Chondrocyte (in vitro differentiated cells): ENCODE measurements at regions not wholly inside any gene's neighbourhood (a gene's known extent, or its start where the extent isn't known, plus 50 kb on each side); places are given as distances from the start of the nearest gene placed in this dataset.

Experiments used
- DNase-seq: peaks from one replicate; pipeline ENCODE4 v3.0.0; 2021; ENCODE audit warnings: mixed read lengths, low spot score
- H3K27ac Mint-ChIP-seq: one replicate; pipeline ENCODE4 v1.8.0; 2021; ENCODE audit warnings: mild to moderate bottlenecking, moderate library complexity, mixed read lengths; ENCODE audit not compliant: unreplicated experiment
- H3K27me3 Mint-ChIP-seq: 2 replicates; pipeline ENCODE4 v1.8.0; 2021; ENCODE audit warnings: low read depth, mixed read lengths
- H3K36me3 Mint-ChIP-seq: 2 replicates; pipeline ENCODE4 v1.8.0; 2021; ENCODE audit warnings: low read depth, mixed read lengths
- H3K4me1 Mint-ChIP-seq: 2 replicates; pipeline ENCODE4 v1.8.0; 2021; ENCODE audit warnings: low read depth, mild to moderate bottlenecking, mixed read lengths
- H3K4me3 Mint-ChIP-seq: one replicate; pipeline ENCODE4 v1.8.0; 2021; ENCODE audit warnings: mild to moderate bottlenecking, moderate library complexity, mixed read lengths; ENCODE audit not compliant: unreplicated experiment
- H3K9me3 Mint-ChIP-seq: 2 replicates; pipeline ENCODE4 v1.8.0; 2021; ENCODE audit warnings: low read depth, mixed read lengths
- CTCF ChIP-seq: fragments of 200-600 bp; sonication (generic); IDR thresholded peaks from 2 replicates; pipeline ENCODE4 v1.5.0; 2021; ENCODE audit warnings: antibody characterized with exemption, mild to moderate bottlenecking, moderate library complexity

DNA sequence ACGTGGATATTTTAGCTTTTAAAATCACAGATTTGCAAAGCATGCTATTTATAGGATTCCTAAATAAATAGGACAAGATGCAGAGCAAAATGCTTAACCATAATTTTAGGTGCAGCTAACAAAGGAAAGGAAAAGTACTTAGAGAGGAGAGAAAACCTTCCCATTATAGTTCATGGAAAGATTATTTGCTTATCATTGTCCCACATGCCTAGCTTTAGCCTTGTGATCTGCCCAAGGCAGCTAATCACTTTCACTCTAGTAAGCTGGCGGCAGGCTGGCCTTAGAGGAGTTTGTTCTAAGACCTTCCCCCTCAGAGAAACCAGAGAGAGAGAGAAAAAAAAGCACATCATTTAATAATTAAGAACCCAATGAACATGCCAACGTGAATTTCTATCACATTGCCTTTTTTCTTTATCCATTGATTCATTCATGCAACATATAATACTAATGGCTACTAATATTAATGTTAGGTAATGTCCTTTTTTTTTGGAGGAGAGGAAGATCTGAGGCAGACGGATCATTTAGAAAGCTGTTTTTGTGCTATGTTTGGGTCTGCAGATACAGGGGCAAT is 274.6 kb downstream of the ARL4A start:
- H3K4me3 Mint-ChIP-seq = no peak overlapping the region
- H3K27me3 Mint-ChIP-seq = no peaks in the 10 kb centered on the region
- peaks cover 2% of the 10 kb centered on the region for H3K4me1 Mint-ChIP-seq
- H3K27ac Mint-ChIP-seq = no peak overlapping the region
- no peak for TF ChIP-seq CTCF
- no peaks in the 10 kb centered on the region for H3K36me3 Mint-ChIP-seq
- no peaks in the 10 kb centered on the region for H3K9me3 Mint-ChIP-seq
- DNase-seq = no peak

GRCh38 chr7:12963435-12963834 is 276.0 kb downstream of the ARL4A start:
- Mint-ChIP-seq H3K36me3 (no peaks in the 10 kb centered on the region), H3K9me3 (no peaks in the 10 kb centered on the region), H3K27me3 (no peaks in the 10 kb centered on the region), H3K4me1 (no peaks in the 10 kb centered on the region), H3K27ac (no peak overlapping the region), H3K4me3 (no peak overlapping the region)
- no peak for DNase-seq
- no peak for TF ChIP-seq CTCF

GRCh38 chr7:12964836-12965235 is 277.4 kb downstream of the ARL4A start:
- DNase-seq = no peak
- Mint-ChIP-seq H3K4me3 (no peak overlapping the region), H3K36me3 (no peaks in the 10 kb centered on the region), H3K27ac (no peak overlapping the region), H3K27me3 (no peaks in the 10 kb centered on the region), H3K4me1 (no peaks in the 10 kb centered on the region), H3K9me3 (no peaks in the 10 kb centered on the region)
- TF ChIP-seq CTCF = no peak

GRCh38 chr7:12965767-12966166 is 278.3 kb downstream of the ARL4A start:
- Mint-ChIP-seq H3K9me3 (no peaks in the 10 kb centered on the region), H3K4me3 (no peak overlapping the region), H3K36me3 (no peaks in the 10 kb centered on the region), H3K4me1 (no peaks in the 10 kb centered on the region), H3K27ac (no peak overlapping the region), H3K27me3 (no peaks in the 10 kb centered on the region)
- no peak for DNase-seq
- no peak for TF ChIP-seq CTCF

GRCh38 chr7:12967322-12967721 is 279.9 kb downstream of the ARL4A start:
- no peaks in the 10 kb centered on the region for H3K27me3 Mint-ChIP-seq
- H3K4me3 Mint-ChIP-seq = no peak overlapping the region
- H3K4me1 Mint-ChIP-seq = no peaks in the 10 kb centered on the region
- H3K27ac Mint-ChIP-seq = no peak overlapping the region
- no peak for DNase-seq
- H3K9me3 Mint-ChIP-seq = no peaks in the 10 kb centered on the region
- no peaks in the 10 kb centered on the region for H3K36me3 Mint-ChIP-seq
- no peak for TF ChIP-seq CTCF
